ENCODE measurements at regions not wholly inside any gene's neighbourhood (a gene's known extent, or its start where the extent isn't known, plus 50 kb on each side); places are given as distances from the start of the nearest gene placed in this dataset.
"Not testable (repeated sequence)": the region's sequence is repeated elsewhere in the genome, so short reads cannot be mapped to it uniquely, and the experiment has no call there.

DNA sequence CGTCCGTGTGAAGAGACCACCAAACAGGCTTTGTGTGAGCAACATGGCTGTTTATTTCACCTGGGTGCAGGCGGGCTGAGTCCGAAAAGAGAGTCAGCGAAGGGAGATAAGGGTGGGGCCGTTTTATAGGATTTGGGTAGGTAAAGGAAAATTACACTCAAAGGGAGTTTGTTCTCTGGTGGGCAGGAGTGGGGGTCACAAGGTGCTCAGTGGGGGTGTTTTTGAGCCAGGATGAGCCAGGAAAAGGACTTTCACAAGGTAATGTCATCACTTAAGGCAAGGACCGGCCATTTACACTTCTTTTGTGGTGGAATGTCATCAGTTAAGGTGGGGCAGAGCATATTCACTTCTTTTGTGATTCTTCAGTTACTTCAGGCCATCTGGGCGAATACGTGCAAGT is 488.7 kb upstream of the ZP4 start:
- DNase-seq: not testable (repeated sequence)

- DNase-seq: no peak
Measured at GRCh38 chr1:238377280-238377919, 486.7 kb upstream of the ZP4 start.

DNA sequence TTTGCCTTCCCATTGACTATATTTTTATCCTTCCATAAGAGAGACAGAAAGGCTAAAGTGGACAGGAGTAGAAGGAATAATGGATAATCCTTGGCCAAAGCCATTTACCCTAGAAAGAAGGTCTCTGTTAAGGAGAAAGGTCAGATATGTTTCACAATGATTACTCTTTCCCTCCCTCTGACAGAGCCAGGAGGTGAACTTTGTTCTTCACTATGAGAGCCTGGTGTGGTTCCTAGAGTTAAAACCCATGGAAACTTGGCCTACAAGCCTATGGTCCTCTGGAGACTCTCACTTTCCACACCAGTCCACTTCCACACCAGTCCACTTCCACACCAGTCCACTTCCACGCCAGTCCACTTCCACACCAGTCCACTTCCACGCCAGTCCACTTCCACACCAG is 479.9 kb upstream of the ZP4 start:
- no peak for DNase-seq

DNA sequence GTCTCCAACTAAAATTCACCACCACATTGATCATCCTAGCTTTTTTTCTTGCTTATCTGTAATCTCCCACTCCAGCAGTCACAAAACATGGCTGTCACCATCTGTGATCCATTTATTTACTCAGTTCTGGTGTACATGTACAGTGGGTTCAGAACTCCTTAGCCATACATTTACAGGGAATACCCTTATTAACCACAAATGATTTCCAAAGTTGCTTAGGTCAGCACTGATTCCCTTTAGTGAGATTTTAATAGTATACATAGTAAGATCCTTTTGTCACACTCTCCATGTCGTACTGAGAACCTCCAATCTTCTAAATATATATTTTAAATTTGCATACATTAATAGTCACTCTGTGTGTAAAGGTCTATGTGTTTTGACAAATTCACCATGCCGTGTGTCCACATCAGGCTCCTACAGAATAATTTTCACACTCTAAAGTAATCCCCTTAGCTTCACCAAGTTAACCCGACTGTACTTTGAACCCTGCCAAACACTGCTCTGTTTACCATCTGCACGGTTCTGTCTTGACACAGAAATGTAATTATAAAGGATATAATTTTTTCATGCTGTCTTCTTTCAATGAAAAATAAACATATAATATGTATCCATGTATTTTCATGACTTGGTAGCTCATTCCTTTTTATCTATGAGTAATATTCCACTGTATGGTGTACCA is 473.6 kb upstream of the ZP4 start:
- no peak for DNase-seq

- no peak for DNase-seq
Measured at GRCh38 chr1:238360474-238360873, 469.8 kb upstream of the ZP4 start.

DNA sequence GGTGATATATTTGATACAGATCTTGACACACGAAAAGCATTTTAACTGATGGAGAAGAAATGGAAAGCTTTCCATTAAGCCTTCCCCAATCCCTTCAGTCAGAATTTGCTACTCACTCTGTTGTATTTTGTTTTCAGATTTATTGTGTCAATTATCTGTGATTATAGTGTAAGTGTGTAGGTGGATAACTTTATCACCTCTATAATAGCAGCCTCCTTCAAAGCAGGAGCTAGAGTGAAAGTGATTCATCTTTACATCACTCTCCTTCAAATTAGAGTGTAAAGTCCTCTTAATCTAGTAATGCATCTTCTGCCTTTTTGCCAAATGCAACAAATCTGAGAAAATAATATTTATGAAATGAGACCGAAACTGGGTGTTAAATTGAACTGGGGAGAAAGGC is 459.7 kb upstream of the ZP4 start:
- no peak for DNase-seq

- DNase-seq: no peak
Measured at GRCh38 chr1:238346340-238346739, 455.6 kb upstream of the ZP4 start.

- DNase-seq: no peak
Measured at GRCh38 chr1:238345837-238346236, 455.1 kb upstream of the ZP4 start.

- DNase-seq: no peak
Measured at GRCh38 chr1:238343852-238344251, 453.1 kb upstream of the ZP4 start.

GRCh38 chr1:238341395-238341794 is 450.7 kb upstream of the ZP4 start:
- DNase-seq: no peak

GRCh38 chr1:238340989-238341388 is 450.3 kb upstream of the ZP4 start:
- peak in 1 of 3 donors; percentile 3 for DNase-seq

DNA sequence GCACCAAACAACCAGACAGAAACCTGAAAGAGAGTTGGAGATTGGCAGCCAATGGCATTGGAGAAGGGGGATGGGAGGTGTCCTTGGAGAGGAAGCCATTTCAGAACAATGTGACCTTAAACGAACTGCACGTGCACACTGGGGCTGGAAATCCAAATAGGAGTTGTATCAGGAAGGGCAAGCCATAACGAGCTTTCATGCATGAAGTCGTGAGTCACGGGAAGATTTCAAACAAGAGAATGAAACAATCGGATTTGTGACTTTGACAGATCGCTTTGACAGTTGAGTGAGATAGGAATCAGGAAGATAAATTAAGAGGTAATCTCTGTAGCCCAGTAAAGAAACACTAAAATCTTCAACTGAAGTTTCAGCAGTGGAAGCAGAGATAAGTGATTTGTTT is 445.8 kb upstream of the ZP4 start:
- DNase-seq: no peak

GRCh38 chr1:238334170-238334569 is 443.4 kb upstream of the ZP4 start:
- no peak for DNase-seq

GRCh38 chr1:238331557-238331956 is 440.8 kb upstream of the ZP4 start:
- no peak for DNase-seq

- DNase-seq: no peak
Measured at GRCh38 chr1:238329671-238330070, 438.9 kb upstream of the ZP4 start.

DNA sequence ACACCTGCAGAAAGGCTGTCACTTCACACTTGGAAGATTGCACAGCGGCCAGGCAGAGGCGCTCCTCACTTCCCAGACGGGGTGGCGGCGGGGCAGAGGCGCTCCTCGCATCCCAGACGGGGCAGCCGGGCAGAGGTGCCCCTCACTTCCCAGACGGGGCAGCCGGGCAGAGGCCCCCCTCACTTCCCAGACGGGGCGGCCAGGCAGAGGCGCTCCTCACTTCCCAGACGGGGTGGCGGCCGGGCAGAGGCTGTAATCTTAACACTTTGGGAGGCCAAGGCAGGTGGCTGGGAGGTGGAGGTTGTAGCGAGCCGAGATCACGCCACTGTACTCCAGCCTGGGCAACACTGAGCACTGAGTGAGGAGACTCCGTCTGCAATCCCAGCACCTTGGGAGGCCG is 436.3 kb upstream of the ZP4 start:
- not testable (repeated sequence) for DNase-seq

GRCh38 chr1:238326479-238326878 is 435.8 kb upstream of the ZP4 start:
- DNase-seq: not testable (repeated sequence)

GRCh38 chr1:238324211-238324864 is 433.6 kb upstream of the ZP4 start:
- no peak for DNase-seq

DNA sequence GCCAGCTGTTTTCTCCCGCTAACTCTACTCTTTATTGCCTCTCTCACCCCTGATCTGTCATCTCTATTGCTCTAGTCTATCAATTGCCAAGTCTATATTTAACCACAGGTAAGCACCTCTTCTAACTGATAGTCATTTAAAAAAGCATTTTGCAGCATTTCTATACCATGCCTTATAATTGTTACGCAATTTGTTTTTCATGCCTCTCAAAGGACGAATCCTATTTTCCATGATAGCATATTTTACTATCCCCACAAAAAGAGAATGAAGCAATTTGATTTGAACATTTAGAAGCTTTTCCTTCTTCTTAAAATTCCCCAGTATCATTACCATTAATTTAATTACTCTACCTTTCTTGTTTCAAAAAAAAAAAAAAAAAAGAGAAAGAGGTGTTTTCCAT is 432.8 kb upstream of the ZP4 start:
- no peak for DNase-seq

DNA sequence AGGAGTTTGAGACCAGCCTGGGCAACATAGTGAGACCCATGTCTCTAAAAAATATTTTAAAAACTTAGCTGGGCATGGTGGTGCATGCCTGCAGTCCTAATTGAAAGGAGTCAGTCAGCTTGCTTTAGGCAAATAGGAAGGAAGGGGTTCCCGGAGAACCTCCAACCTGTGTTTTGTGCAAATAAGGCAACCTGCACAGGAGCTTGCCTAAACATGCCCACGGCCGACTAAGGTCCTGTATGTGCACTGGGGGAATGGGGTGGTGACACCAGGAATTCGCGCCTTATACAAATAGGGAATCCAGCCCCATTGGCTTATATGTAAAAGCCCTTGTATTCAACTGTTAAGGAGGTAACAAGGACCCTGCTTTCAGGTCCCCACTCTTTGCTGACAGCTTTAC is 429.2 kb upstream of the ZP4 start:
- DNase-seq: no peak

GRCh38 chr1:238318294-238319110 is 427.8 kb upstream of the ZP4 start:
- DNase-seq: no peak

GRCh38 chr1:238312969-238313368 is 422.2 kb upstream of the ZP4 start:
- no peak for DNase-seq

DNA sequence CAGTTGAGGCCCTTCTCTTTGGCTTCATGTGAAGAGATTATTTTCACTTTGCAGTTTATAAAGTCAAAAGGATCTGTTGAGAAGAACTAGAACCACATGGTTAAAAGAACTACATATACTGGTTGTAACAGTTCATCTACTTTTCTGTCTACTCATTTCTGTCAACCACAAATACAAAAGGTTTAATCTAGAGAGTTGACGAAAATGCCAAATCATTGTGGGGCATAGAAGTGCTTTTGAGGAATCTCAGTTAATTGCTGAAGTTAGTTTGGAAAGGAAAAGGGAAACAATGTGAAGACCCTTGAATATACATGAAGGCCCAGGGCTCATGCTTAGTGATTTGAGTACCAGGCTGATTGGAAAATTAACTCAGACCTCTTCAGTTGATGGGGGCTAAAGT is 415.7 kb upstream of the ZP4 start:
- no peak for DNase-seq
